Forelimb muscle (tissue), 1 donor: ENCODE measurements at regions not wholly inside any gene's neighbourhood (a gene's known extent, or its start where the extent isn't known, plus 50 kb on each side); places are given as distances from the start of the nearest gene placed in this dataset.
"Not testable (repeated sequence)": the region's sequence is repeated elsewhere in the genome, so short reads cannot be mapped to it uniquely, and the experiment has no call there.

ENCODE experiments used
- DNase-seq: peaks from one replicate; pipeline ENCODE4 v3.0.0-alpha.2; 2013; ENCODE audit warnings: low read depth

DNA sequence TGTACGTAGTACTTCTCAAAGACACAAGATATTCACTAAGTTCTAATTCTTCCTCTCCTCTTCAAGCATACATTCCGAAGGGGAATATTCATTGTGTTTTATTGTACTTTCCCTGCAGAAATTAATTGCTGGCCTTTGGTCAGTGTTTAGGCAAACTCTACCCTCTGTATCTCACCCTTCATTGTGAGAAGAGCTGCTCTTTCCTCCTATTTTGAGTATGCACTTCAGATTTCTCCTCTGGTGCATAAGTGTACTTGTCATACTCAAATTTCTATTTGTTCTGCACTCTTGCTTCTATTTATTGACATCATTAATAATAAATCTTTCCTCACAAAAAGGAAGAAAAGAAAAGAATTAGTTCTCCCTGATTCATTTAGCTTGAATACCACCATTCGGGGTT lies 485.4 kb upstream of the SLC8A1 start:
- no peak for DNase-seq

DNA sequence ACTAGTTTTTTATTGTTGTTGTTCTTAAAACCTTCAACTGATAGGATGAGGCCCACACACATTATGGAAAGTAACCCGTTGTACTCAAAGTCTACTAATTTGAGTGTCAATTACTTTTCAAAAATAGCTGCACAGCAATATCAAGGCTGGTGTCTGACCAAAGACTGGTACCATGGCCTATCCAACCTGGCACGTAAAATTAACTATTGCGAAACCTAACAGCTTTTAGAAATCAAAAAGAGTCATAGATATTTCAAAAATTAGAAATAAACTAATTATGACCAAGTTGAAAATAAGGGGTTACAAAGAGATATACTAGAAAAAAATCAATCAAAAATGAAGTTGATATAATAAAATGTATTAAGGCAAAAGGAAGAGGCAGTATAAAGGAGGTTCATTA lies 501.5 kb upstream of the SLC8A1 start:
- no peak for DNase-seq

DNA sequence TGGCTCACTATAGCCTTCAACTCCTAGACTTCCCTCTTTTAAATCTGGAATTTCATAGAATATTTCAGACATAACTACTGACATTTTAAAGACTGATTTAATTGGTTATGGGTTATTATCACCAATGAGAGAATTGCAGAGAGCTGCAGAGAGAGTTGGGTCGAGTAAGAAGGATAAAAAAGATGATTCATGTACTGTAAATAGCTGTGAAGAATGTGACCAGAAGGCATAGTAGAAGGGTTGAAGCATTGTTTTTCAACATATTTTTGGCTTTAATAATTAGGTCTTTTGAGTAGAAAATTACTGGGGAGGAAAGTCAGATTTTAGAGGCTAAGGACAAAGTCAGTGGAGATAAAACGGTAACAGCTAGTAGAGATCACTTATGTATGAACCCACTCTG lies 503.2 kb upstream of the SLC8A1 start:
- DNase-seq: no peak

DNA sequence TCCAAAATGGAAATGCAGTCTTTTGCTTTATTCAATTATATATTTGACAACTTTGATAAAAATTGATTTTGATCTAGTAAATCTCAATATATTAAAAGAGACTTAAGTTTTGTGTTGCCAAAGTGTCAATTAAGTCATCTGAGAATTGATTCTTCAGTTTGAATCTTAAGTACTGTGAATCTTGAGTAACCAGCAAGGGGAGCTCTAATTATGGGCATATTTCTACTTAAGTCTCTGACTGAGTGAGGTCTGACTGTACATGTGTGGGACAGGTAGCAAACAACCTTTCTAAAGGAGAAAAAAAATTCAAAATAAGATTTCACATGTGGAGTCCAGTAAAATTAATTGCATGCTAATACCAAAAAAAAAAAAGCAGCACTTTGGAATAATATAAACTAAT lies 503.7 kb upstream of the SLC8A1 start:
- DNase-seq: no peak

DNA sequence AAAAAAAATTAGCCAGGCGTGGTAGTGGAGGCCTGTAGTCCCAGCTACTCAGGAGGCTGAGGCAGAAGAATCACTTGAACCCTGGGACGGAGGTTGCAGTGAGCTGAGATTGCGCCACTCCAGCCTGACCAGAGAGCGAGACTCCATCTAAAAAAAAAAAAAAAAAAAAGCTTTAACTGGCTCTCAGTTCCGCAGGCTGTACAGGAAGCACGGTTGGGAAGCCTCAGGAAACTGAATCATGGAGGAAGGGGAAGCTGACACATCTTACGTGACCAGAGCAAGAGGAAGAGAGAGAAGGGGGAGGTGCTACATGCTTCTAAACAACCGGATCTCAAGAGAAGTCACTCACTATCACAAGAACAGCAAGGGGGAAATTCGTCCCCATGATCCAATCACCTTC lies 505.6 kb upstream of the SLC8A1 start:
- DNase-seq: no peak

DNA sequence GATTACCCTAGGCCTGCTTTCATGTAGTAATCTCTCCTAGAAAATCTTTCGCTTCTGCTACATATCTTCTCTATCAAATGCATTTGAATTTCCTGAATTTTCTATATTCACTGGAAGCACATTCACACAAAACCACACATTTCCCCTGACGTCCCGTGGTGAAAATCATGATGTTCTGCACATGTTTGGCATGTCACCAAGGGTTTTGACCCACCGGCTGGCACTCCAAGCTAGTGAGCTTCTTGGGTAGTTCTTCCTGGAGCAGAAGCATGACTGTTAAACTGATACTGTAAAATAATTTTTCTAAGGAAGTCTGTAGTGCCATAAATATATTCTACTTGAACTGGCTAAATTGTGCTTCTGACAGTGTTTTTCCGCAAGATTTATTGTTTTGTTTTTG lies 510.1 kb upstream of the SLC8A1 start:
- DNase-seq: no peak

DNA sequence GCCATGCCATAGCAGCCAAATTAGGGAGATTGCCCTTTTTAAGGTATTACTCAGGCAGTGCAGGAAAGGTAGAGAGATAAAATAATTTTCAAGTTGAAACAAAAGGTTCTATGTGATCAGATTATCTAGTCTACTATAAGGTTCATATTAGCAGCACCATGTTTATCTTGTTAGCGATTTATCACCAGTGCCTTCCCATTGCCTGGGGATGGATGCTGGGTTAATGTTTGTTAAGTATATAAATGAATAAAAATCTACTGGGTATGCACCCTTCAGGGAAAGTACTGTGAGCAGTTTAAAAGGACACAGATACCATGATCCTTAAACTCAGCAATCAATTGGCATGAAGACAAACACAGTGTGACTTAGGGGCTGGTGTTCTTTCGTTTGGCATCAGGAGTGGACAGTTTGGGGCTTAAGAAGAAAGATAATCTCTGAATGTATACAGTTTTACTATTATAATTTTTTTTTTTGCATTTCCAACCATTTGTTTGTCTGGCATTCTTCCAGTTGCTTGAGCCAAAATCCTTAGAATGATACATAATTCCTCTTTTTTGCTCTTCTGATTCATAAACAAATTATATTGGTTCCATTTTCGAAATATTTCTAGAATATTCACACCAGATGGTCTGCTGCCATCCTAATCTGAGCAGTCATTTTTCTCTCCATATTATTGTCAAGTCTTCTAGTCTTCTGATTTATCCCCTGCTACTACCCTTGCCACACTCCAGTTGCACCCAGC lies 512.8 kb upstream of the SLC8A1 start:
- no peak for DNase-seq

DNA sequence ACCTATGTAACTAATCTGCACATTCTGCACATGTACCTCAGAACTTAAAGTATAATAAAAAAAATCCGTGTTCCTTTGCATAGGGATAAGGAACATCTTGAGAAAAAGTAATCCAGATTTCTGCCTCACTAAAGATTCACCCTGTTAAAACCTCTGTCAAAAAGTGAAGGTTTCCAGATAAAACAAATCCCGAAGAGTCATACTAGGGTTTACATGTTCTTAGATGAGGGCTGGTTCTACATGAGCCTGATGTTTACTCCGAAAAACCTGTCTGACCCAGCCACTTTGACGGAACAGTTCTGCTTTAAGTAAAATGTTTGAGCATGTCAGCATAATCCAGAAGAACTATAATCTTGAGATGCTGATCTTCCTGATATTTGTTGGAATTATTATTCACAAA lies 515.6 kb upstream of the SLC8A1 start:
- no peak for DNase-seq

DNA sequence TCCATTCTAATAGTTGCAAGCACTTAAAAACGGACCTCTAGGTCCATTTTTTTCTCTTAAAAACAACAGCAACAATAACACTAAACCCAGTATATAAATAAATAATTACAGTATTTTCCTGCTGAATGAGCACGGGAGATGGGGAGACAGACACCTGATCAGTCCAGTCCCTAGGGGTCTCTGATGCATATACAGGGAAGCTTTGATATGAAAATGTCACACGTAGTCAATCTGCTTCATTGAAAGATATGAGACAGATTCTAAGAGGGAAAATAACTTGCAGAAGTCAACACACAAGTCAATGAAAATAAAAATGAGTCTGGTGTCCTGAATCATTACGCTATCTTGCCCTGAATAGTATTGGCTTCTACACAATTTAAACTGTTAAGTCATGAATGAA lies 523.3 kb upstream of the SLC8A1 start:
- no peak for DNase-seq

DNA sequence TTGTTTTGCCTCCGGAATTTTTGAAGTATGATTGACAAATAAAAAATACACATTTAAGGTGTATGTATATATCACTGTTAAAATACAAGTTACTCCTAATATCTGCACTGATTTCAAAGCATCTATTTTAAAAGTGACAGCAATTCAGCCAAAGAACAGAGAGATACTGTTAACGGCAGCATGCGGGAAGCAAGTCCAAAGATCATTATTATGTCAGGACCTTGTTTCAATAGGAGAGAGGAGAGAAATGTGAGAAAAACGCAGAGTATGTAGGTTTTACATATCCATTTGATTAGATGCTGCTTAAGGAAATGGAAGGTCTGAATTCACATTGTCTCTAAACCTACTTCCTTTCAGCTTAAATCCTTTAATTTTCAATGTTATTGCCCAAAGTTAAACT lies 545.5 kb upstream of the SLC8A1 start:
- no peak for DNase-seq

DNA sequence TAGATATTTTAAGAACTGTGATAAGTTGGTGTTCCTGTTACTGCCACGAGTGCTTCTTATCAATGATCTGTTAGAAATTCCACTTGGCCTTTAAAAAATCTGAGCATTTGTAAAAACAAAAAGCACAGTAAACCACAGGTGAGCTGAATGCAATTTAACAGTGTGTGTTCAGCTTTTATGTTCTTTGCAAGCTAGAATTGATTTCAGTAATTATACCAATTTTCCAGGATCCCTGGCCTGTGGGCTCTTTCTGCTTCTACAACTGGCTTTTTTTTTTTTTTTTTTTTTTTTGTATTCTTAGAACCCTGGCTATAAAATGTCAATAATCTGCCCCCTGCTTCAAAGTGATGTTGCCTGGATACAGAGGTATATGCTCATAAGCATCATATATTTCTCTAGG lies 548.5 kb upstream of the SLC8A1 start:
- DNase-seq: no peak

DNA sequence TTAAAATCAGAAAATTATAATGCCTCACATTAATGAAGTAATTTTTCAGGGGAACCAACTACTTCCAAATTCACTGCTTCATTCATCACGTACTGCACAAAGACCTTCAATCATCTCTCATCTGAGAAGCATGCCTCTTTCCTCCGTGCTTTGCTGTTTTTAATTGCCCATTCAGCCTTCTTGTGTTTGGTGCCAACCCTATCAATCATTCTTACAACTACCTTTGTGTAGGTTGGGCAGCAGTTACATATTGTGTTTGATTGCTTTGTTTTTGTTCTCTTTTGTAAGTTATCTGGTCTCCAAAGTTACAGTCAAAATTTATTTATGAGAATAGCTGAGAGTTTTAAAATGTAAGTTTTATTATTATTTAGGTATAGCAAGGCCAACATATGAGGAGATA lies 549.0 kb upstream of the SLC8A1 start:
- DNase-seq: no peak

DNA sequence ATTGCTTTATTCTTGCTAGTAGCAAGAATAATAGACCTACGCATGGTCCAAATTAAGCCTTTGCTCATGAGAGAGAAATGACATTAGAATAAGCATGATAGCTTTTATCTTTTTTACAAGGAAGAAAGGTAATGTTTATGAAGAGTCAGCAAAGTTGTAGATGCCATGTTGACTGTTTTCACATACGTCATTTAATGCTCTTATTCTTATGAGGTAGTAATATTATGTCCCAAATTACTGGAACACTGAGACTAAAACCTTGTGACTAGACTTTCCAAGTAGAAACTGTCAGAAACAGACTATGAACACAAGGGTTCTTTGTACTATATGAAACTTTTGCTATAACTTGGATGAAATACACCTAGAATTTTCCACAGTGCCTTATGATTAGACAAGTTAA lies 552.8 kb upstream of the SLC8A1 start:
- no peak for DNase-seq

DNA sequence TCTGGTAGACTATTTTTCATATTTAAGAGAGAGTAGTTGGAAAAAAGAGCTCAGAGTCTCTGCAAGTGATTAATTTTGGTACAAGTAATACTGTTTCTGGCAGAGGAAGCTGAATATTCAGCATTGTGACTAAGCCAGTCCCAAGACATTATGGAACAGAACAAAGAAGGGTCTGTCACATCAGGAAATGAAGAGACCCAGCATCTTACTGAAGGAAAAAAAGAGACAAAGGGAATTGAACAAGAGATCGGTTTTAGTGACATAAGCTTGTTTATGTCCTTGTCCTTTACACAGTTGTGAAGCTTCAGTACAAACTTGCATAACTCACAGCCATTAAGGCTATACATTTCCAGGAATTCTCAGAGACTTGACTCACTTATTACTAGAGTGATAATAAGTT lies 568.5 kb upstream of the SLC8A1 start:
- DNase-seq: peak; percentile 5

DNA sequence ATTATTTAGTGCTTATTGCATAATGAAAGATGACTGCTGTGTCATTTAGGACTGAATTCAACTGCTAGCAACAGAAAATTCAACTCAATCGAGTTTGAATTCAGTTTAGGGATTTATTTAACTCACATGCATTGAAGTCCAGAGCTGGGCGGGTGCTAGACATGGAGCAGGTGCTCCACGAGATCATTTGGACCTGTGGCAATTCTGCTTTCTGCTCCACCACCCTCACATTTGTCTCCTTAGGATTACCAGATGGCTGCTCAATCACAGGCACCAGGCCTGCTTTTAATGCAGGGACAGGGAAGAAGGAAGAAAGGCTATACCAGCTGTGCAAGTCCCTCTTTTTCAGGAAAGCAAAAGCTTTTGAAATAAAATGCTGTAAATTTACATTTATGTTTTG lies 572.9 kb upstream of the SLC8A1 start:
- no peak for DNase-seq

DNA sequence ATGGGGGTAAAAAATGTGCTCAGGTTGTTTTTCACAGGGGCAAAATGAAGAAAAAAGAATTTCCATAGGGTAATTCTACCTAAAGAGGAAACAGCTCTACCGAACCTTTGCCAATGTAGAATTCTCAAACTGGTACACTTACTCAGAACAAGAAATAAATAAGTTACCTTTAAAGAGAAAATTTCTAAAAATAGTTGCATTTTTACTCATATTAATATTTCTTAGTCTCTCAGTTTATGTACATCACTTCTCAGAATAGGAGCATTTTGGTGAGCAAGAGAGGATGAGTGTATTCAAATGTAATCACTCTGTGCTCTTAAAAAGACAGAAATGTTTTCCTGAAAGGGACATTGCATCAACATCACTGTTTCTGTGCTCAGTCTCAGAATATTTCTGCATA lies 574.7 kb upstream of the SLC8A1 start:
- no peak for DNase-seq

DNA sequence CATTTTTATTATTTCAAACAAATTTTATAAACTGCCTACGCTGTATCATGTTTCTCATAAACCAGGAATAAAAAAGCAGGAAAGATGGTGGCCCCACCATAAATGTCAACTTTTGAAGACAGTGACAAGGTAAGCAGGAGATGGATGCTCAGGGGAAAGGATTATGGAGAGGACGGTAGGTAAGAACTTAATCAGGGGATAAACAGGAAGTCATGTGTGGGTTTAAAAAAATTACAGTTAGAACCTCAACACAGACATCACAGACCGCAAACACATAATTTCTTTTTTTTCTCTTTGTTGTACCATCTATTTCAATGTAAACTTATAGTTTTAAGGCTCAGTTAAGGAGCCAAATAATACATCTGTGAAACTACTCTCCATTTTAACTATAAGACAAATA lies 575.2 kb upstream of the SLC8A1 start:
- no peak for DNase-seq

DNA sequence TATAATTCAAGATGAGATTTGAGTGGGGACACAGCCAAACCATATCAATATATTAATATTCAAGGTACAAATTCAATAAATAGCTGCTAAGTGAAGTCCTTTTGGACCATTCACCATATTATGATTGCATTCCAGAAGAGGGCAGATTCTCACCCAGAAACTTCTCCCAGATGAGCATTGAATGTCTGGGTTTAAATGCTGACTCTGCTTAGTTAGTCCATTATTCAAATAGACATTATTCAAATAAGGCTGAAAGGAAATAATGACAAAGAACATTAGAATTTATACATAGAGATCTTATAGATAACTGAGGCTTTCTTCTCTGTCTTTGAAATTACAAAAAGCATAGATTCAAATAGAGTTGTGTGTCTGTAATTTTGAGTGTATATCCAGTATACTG lies 579.4 kb upstream of the SLC8A1 start:
- no peak for DNase-seq

DNA sequence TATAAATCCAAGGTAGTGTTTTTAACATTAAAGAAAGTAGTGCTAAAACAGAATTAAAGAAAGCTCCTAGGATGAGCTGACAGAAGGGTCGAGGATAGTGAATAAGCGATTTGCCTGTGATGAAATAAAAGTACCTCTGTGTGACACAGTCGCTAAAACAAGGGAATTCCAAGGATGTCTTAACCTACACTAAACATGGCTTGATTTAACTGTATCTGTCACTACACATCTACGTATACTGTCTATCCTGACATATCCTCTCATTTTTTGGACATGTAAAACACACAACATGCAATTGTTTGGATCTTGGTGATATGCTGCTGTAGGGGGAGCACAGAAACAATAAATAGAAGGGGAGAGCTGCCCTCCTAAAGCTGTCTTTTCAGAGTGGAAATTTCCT lies 580.8 kb upstream of the SLC8A1 start:
- DNase-seq: no peak

DNA sequence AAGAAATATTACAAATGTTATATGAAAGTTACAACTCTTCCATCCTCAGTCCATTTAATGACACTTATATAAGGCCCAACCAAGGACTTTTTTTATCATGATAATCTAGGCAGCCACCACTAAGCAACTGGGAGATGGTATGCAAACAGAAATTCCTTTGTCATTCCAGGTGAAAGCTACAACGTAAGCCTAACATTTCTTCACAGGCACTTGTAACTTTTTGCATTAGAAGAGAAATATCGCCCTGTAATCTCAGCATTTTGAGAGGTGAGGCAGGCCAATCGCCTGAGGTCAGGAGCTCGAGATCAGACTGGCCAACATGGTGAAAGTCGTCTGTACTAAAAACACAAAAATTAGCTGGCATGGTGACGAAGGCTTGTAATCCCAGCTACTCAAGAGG lies 581.2 kb upstream of the SLC8A1 start:
- DNase-seq: no peak

DNA sequence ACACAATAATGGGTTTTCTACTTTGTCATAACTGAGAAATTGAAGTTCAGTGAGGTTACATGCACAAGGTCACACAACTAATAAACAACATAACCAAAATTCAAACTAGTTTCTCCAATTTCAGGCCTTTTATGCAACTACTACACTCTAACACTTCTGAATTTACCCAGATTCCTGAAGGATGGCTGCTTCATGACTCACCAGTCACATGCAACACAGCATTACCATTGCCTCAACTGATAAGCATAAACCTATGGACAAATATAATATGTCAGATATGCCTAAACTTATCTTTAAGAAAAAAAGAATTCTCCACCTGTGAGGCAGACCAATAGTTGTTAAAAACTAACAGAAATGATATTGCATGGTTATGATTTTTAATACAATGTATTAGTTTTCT lies 586.5 kb upstream of the SLC8A1 start:
- no peak for DNase-seq

DNA sequence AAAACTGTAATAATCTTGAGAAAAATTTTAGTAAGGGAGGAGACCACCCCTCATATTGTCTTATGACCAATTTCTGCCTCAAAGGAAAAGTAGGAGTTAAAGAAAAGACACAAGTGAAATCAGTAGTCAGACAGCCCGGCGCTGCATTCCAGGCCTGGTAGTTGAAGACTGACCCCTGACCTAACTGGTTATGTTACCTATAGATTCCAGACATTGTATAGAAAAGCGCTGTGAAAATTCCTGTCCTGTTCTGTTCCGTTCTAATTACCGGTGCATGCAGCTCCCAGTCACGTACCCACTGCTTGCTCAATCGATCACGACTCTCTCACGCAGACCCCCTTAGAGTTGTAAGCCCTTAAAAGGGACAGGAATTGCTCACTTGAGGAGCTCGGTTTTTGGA lies 587.9 kb upstream of the SLC8A1 start:
- DNase-seq: not testable (repeated sequence)

DNA sequence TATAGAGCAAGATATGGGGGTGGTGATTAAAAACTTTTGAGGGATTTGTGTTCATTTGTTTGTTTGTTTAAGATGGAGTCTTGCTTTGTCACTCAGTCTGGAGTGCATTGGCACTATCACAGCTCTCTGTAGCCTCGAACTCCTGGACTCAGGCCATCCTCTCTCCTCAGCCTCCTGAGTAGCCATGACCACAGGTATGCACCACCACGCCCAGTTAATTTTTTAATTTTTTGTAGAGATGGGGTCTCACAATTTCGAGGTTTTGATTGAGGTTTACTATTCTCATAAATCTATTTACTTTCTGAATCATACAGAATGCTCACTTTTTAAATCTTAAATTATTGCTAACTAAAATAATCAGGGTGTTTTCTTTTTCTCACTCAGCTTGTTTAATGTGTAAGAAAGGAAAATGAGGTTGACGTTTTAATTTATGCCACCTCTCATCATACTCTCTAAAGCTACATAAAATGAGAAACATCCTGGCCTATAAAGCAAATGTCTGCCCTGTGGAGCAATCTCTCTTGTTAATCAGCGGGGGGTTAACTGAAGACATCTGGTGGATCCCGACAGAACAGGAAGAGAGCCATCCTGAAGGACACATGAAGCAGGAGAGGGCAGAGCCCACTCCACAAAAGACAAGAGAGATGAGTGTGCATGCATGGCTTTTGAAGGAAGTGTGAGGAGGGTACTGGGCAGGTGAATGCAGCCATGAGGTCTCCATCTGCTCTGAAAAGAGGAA lies 589.1 kb upstream of the SLC8A1 start:
- no peak for DNase-seq

DNA sequence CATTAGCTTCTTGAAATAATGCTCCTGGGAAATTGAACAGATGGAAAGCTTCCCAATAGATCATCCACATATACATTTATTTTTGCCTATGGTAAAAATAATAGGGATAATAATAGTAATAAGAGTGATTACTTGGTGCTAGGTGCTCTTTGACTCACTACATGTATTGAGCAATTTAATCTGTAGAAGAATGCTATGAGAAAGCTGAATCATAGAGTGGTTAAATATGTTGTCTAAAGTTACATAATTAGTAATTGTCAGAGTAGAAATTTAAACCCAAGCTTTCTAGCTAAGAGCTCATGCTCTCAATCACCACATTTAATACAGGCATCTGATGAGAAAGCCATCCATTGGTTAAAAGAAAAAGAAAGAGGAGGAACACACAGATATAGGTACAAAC lies 590.5 kb upstream of the SLC8A1 start:
- no peak for DNase-seq
